SU-DHL-6 (cell line): ENCODE measurements at regions not wholly inside any gene's neighbourhood (a gene's known extent, or its start where the extent isn't known, plus 50 kb on each side); places are given as distances from the start of the nearest gene placed in this dataset.

Experiments
- H2AFZ ChIP-seq: fragments of 200-600 bp; sonication (generic); 2 replicates; pipeline ENCODE4 v1.6.1; 2014; ENCODE audit warnings: low read depth, mild to moderate bottlenecking, moderate library complexity, mixed read lengths, antibody characterized with exemption, low read length; ENCODE audit not compliant: severe bottlenecking
- H3F3A ChIP-seq: fragments of 200-600 bp; shearing (Covaris generic); 2 replicates; pipeline ENCODE4 v1.6.0; 2016; ENCODE audit warnings: antibody characterized with exemption, mild to moderate bottlenecking; ENCODE audit not compliant: insufficient read depth
- H3K27ac ChIP-seq: fragments of 200-600 bp; sonication (generic); 2 replicates; pipeline ENCODE4 v1.5.1; 2016; ENCODE audit warnings: low read depth, mild to moderate bottlenecking, low read length, moderate library complexity, mixed read lengths
- H3K27me3 ChIP-seq: fragments of 200-600 bp; sonication (generic), shearing (Covaris generic); 2 replicates; pipeline ENCODE4 v1.6.0; 2014; ENCODE audit warnings: mild to moderate bottlenecking, low read length
- H3K36me3 ChIP-seq: fragments of 200-600 bp; sonication (generic); 2 replicates; pipeline ENCODE4 v1.6.1; 2014; ENCODE audit warnings: mild to moderate bottlenecking, low read length, mixed read lengths
- H3K4me2 ChIP-seq: fragments of 300-600, 200-600 bp; shearing (Covaris generic), sonication (generic); 2 replicates; pipeline ENCODE4 v1.6.0; 2014; ENCODE audit warnings: low read length, low read depth, mild to moderate bottlenecking; ENCODE audit not compliant: poor library complexity, severe bottlenecking
- H3K4me3 ChIP-seq: fragments of 200-600 bp; sonication (generic); 2 replicates; pipeline ENCODE4 v1.5.1; 2014; ENCODE audit warnings: antibody characterized with exemption, low read length, mild to moderate bottlenecking, mixed read lengths; ENCODE audit not compliant: insufficient read depth, poor library complexity, severe bottlenecking
- H3K79me2 ChIP-seq: fragments of 200-600 bp; sonication (generic); 2 replicates; pipeline ENCODE4 v1.6.1; 2014; ENCODE audit warnings: mild to moderate bottlenecking, low read length, moderate library complexity; ENCODE audit not compliant: insufficient read depth
- H3K9ac ChIP-seq: fragments of 200-600 bp; sonication (generic); 2 replicates; pipeline ENCODE4 v1.7.0; 2014; ENCODE audit warnings: mild to moderate bottlenecking, low read length
- H3K9me2 ChIP-seq: fragments of 200-600 bp; sonication (generic); replicated peaks from 2 replicates; pipeline ENCODE4 v1.6.1; 2014; ENCODE audit warnings: low read length; ENCODE audit not compliant: insufficient read depth
- H3K9me3 ChIP-seq: fragments of 200-600 bp; sonication (generic); 2 replicates; pipeline ENCODE4 v1.6.1; 2014; ENCODE audit warnings: low read length, mixed read lengths; ENCODE audit not compliant: insufficient read depth
- H4K20me1 ChIP-seq: fragments of 200-600 bp; sonication (generic); 2 replicates; pipeline ENCODE4 v1.6.1; 2014; ENCODE audit warnings: low read depth, mild to moderate bottlenecking, antibody characterized with exemption, low read length, moderate library complexity, mixed read lengths
- CTCF ChIP-seq: fragments of 200-600 bp; sonication (generic); IDR thresholded peaks from one replicate; pipeline ENCODE4 v1.5.1; 2017; ENCODE audit warnings: antibody characterized with exemption, mild to moderate bottlenecking, low read length, moderate library complexity; ENCODE audit not compliant: insufficient read depth, poor library complexity, severe bottlenecking
- EZH2phosphoT487 ChIP-seq: fragments of 200-600 bp; sonication (generic), shearing (Covaris generic); conservative IDR thresholded peaks from 2 replicates; pipeline ENCODE4 v1.6.1; 2018; ENCODE audit warnings: mild to moderate bottlenecking, antibody characterized with exemption, low read length, moderate library complexity, mixed read lengths

- H3K79me2 ChIP-seq = no peaks in the 10 kb centered on the region
- no peak overlapping the region for H3K27ac ChIP-seq
- no peak overlapping the region for H3K4me3 ChIP-seq
- no peak for TF ChIP-seq CTCF
- no peaks in the 10 kb centered on the region for H3K27me3 ChIP-seq
- H3K4me2 ChIP-seq = no peak overlapping the region
- no peaks in the 10 kb centered on the region for H3F3A ChIP-seq
- no peak overlapping the region for H3K9ac ChIP-seq
- no peak overlapping the region for H2AFZ ChIP-seq
- no peaks in the 10 kb centered on the region for H3K36me3 ChIP-seq
- H3K9me2 ChIP-seq = no peaks in the 10 kb centered on the region
- no peaks in the 10 kb centered on the region for H4K20me1 ChIP-seq
- H3K9me3 ChIP-seq = no peaks in the 10 kb centered on the region
Observed at GRCh38 chr6:156647140-156647784, 129.9 kb upstream of the ARID1B start.

DNA sequence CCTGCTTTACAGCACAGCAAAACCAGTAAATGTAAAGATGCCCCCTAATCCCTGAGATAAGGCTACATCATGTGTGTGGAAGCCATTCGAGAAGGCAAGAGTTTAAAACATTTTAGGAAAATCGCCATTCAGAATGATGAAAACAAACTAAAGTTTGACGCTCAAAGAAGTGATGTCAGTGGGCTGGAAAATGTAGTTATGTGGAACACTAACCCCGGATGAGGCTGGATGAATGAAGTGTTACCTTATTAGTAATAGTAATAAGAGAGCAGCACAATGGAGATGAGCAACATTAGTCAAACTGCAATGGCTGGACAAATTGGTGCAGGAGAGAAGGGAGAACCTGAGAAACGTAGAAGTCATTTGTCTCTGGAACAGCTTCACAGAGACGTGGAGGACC, 130.7 kb upstream of the ARID1B start:
- H3K27me3 ChIP-seq = no peaks in the 10 kb centered on the region
- H3K4me3 ChIP-seq = no peak overlapping the region
- no peak overlapping the region for H2AFZ ChIP-seq
- H3K79me2 ChIP-seq = no peaks in the 10 kb centered on the region
- H3K4me2 ChIP-seq = no peak overlapping the region
- H3F3A ChIP-seq = no peaks in the 10 kb centered on the region
- TF ChIP-seq EZH2phosphoT487 (no peak), CTCF (no peak)
- H3K36me3 ChIP-seq = no peaks in the 10 kb centered on the region
- H3K9me3 ChIP-seq = no peaks in the 10 kb centered on the region
- no peaks in the 10 kb centered on the region for H3K9me2 ChIP-seq
- no peak overlapping the region for H3K27ac ChIP-seq
- no peaks in the 10 kb centered on the region for H4K20me1 ChIP-seq
- no peak overlapping the region for H3K9ac ChIP-seq

- no peak overlapping the region for H3K9ac ChIP-seq
- no peaks in the 10 kb centered on the region for H3K79me2 ChIP-seq
- no peaks in the 10 kb centered on the region for H3K27me3 ChIP-seq
- no peak overlapping the region for H3K4me2 ChIP-seq
- TF ChIP-seq EZH2phosphoT487 (no peak), CTCF (no peak)
- H3K4me3 ChIP-seq = no peak overlapping the region
- H3K9me2 ChIP-seq = no peaks in the 10 kb centered on the region
- no peak overlapping the region for H2AFZ ChIP-seq
- H3F3A ChIP-seq = no peaks in the 10 kb centered on the region
- H4K20me1 ChIP-seq = no peaks in the 10 kb centered on the region
- no peaks in the 10 kb centered on the region for H3K9me3 ChIP-seq
- H3K27ac ChIP-seq = no peak overlapping the region
- no peaks in the 10 kb centered on the region for H3K36me3 ChIP-seq
Observed at GRCh38 chr6:156645097-156645496, 132.1 kb upstream of the ARID1B start.
